HCT116 (cell line): ENCODE measurements at regions not wholly inside any gene's neighbourhood (a gene's known extent, or its start where the extent isn't known, plus 50 kb on each side); places are given as distances from the start of the nearest gene placed in this dataset.

Experiments
- ATAC-seq: fragments of 200-7000 bp; cut with Tn5 transposase; 2 replicates; pipeline ENCODE4 v1.9.1; 2020; ENCODE audit warnings: mild to moderate bottlenecking, moderate library complexity
- BruUV-seq: library from RNA; stranded (reverse); fragments of 400-500 nt; replicated peaks from 2 replicates; lab custom pipeline; 2021; lab: Mats Ljungman, UMichigan
- CTCF ChIA-PET: fragments of 300-600 bp; sonication (Branson Sonifier 250); formaldehyde crosslinking; loops from one replicate; lab custom pipeline; 2021; ENCODE audit warnings: antibody characterized with exemption; lab: Charles Lee
- POLR2A ChIA-PET: fragments of 300-600, 350-600 bp; sonication (Branson Sonifier 250); formaldehyde crosslinking; loops from one replicate; lab custom pipeline; 2021; ENCODE audit warnings: antibody characterized with exemption; lab: Charles Lee
- RAD21 ChIA-PET, 2 experiments: fragments of 300-600 bp; sonication (Branson Sonifier 250); formaldehyde crosslinking; loops; one replicate each; lab custom pipeline; 2023; ENCODE audit warnings: low total read pairs in 2 of 2; ENCODE audit not compliant: uncharacterized antibody in 2 of 2, unreplicated experiment in 2 of 2, low non-redundant PET in 1 of 2; lab: Charles Lee
- DNase-seq: peaks from one replicate; pipeline ENCODE4 v3.0.0-alpha.2; 2010; ENCODE audit warnings: low read depth, low spot score
- H2AFZ ChIP-seq: fragments of 200-600 bp; shearing (Covaris generic), sonication (generic); 2 replicates; pipeline ENCODE4 v1.6.1; 2017; ENCODE audit warnings: low read depth, mixed run types, mixed read lengths, antibody characterized with exemption, low read length; ENCODE audit not compliant: poor library complexity, severe bottlenecking
- H3K27ac ChIP-seq: 2 replicates; pipeline ENCODE4 v1.5.1; 2012; ENCODE audit warnings: low read depth, low read length
- H3K27me3 ChIP-seq: fragments of 200-600 bp; sonication (generic); 2 replicates; pipeline ENCODE4 v1.6.1; 2016; ENCODE audit warnings: mixed run types, low read length, mixed read lengths; ENCODE audit not compliant: insufficient read depth
- H3K36me3 ChIP-seq, 2 experiments: fragments of 200-500 bp in 1 of 2; fragments of 200-600 bp in 1 of 2; sonication (Bioruptor generic) in 1 of 2; sonication (generic) in 1 of 2; 2 replicates each; pipeline versions ENCODE4 v1.5.1 to v1.6.1; 2014 to 2016; ENCODE audit warnings: low read length in 2 of 2, inconsistent platforms in 1 of 2, mixed read lengths in 1 of 2, mixed run types in 1 of 2; ENCODE audit not compliant: insufficient read depth in 2 of 2, control insufficient read depth in 1 of 2
- H3K4me1 ChIP-seq, 2 experiments: fragments of 200-600 bp in 1 of 2; sonication (generic) in 1 of 2; 2 replicates each; pipeline versions ENCODE4 v1.5.1 to v1.6.1; 2012 to 2017; ENCODE audit warnings: low read length in 2 of 2, inconsistent platforms in 1 of 2, mild to moderate bottlenecking in 1 of 2, mixed read lengths in 1 of 2, mixed run types in 1 of 2, moderate library complexity in 1 of 2; ENCODE audit not compliant: insufficient read depth in 2 of 2, control insufficient read depth in 1 of 2
- H3K4me2 ChIP-seq: fragments of 200-600 bp; sonication (generic); 2 replicates; pipeline ENCODE4 v1.6.1; 2017; ENCODE audit warnings: mixed run types, low read length, mixed read lengths
- H3K4me3 ChIP-seq, 2 experiments: fragments of 200-600 bp in 1 of 2; sonication (generic) in 1 of 2; replicated peaks in 1 of 2; 2 replicates each; pipeline ENCODE4 v1.5.1; 2011 to 2016; ENCODE audit warnings: low read length in 2 of 2, control low read depth in 1 of 2, low read depth in 1 of 2, mild to moderate bottlenecking in 1 of 2, mixed read lengths in 1 of 2, mixed run types in 1 of 2
- H3K79me2 ChIP-seq: fragments of 200-600 bp; sonication (generic); 2 replicates; pipeline ENCODE4 v1.6.1; 2017; ENCODE audit warnings: mild to moderate bottlenecking, mixed run types, low read length, moderate library complexity, mixed read lengths; ENCODE audit not compliant: insufficient read depth
- H3K9ac ChIP-seq: fragments of 200-600 bp; sonication (generic); 2 replicates; pipeline ENCODE4 v1.6.1; 2016; ENCODE audit warnings: low read length, mixed read lengths
- H3K9me2 ChIP-seq: fragments of 200-600 bp; sonication (generic), shearing (Covaris generic); 2 replicates; pipeline ENCODE4 v1.6.1; 2017; ENCODE audit warnings: mixed run types, mild to moderate bottlenecking, moderate library complexity; ENCODE audit not compliant: insufficient read depth
- H3K9me3 ChIP-seq, 2 experiments: fragments of 200-500 bp in 1 of 2; fragments of 200-600 bp in 1 of 2; sonication (Bioruptor generic) in 1 of 2; sonication (generic) in 1 of 2; 2 replicates each; pipeline ENCODE4 v1.6.1; 2014 to 2017; ENCODE audit warnings: low read length in 2 of 2, mixed read lengths in 2 of 2, inconsistent platforms in 1 of 2, low read depth in 1 of 2, mild to moderate bottlenecking in 1 of 2, mixed run types in 1 of 2, moderate library complexity in 1 of 2; ENCODE audit not compliant: control insufficient read depth in 1 of 2, insufficient read depth in 1 of 2
- H4K20me1 ChIP-seq: fragments of 200-600 bp; sonication (generic), shearing (Covaris generic); 2 replicates; pipeline ENCODE4 v1.6.1; 2017; ENCODE audit warnings: mixed run types, mild to moderate bottlenecking, moderate library complexity; ENCODE audit not compliant: insufficient read depth
- ELF1 ChIP-seq: IDR thresholded peaks from 2 replicates; pipeline ENCODE4 v1.6.1; 2012; ENCODE audit warnings: low read depth, borderline replicate concordance
- EZH2 ChIP-seq: fragments of 200-600 bp; sonication (generic); IDR thresholded peaks from 2 replicates; pipeline ENCODE4 v1.6.1; 2017; ENCODE audit warnings: antibody characterized with exemption, mixed run types
- EZH2phosphoT487 ChIP-seq: fragments of 200-600 bp; IDR thresholded peaks from 2 replicates; pipeline ENCODE4 v1.6.1; 2018; ENCODE audit warnings: antibody characterized with exemption, borderline replicate concordance
- POLR2A ChIP-seq: IDR thresholded peaks from 2 replicates; pipeline ENCODE4 v1.7.0; 2011; ENCODE audit warnings: borderline replicate concordance; ENCODE audit not compliant: insufficient read depth, insufficient read length; ENCODE audit errors: extremely low read depth
- POLR2AphosphoS5 ChIP-seq: IDR thresholded peaks from 2 replicates; pipeline ENCODE4 v1.6.1; 2011; ENCODE audit warnings: mild to moderate bottlenecking, low read depth, low read length, moderate library complexity
- RAD21 ChIP-seq: IDR thresholded peaks from 2 replicates; pipeline ENCODE4 v1.6.1; 2012; ENCODE audit warnings: low read depth, mild to moderate bottlenecking
- ZFX ChIP-seq: fragments of 450-650 bp; IDR thresholded peaks from 2 replicates; pipeline ENCODE4 v1.6.1; 2017
- intact Hi-C: fragments of 100-400 bp; cut with micrococcal nuclease; formaldehyde crosslinking; loops from 2 replicates; pipeline ENCODE4 v1.10.0; 2022
- TF ChIP-seq, protein P1 (sequence below): IDR thresholded peaks from 2 replicates; pipeline ENCODE4 v1.6.1; 2011; ENCODE audit warnings: mild to moderate bottlenecking, low read length, moderate library complexity; ENCODE audit not compliant: insufficient replicate concordance; ENCODE audit errors: extremely low read depth
- TF ChIP-seq, protein P2 (sequence below): IDR thresholded peaks from 2 replicates; pipeline ENCODE4 v1.6.1; 2012

DNA sequence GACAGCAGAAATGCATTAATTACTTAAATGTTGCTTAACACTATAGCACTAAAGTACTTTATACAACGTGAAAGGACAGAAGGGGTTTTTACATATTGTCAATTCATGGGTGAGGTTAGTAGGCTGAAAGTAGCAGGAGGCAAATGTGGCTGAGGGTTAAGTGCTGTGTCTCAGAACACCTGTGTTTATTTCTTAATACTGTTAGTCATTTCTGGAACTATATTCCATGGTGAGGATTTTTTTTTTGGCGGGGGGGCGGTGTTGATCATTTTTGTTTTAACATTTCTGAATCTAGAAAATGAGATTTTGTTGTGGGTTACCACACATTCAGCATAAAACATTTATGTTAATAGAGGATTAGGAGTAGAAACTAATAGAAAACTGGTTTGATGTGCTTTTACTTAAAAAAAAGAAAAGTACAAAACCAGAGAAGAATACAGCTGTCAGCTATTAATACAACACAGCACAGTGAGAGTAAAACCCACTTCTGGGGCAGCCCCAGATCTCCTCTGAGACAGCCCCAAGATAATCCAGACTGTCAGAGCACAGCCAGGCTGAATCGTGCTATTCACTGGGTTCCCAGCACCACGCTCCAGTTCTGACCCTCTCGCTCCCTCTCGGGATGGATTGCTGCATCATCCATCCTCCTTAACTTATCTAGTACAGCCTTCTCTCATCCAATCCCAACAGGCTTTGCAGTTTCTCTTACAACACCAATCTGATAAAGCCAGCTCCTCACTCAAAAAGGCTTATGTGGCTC, 307.7 kb downstream of the TUSC7 start (continued):
- TF ChIP-seq, protein P1, sequence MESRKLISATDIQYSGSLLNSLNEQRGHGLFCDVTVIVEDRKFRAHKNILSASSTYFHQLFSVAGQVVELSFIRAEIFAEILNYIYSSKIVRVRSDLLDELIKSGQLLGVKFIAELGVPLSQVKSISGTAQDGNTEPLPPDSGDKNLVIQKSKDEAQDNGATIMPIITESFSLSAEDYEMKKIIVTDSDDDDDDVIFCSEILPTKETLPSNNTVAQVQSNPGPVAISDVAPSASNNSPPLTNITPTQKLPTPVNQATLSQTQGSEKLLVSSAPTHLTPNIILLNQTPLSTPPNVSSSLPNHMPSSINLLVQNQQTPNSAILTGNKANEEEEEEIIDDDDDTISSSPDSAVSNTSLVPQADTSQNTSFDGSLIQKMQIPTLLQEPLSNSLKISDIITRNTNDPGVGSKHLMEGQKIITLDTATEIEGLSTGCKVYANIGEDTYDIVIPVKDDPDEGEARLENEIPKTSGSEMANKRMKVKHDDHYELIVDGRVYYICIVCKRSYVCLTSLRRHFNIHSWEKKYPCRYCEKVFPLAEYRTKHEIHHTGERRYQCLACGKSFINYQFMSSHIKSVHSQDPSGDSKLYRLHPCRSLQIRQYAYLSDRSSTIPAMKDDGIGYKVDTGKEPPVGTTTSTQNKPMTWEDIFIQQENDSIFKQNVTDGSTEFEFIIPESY = no peak
- no peak for TF ChIP-seq POLR2A

DNA sequence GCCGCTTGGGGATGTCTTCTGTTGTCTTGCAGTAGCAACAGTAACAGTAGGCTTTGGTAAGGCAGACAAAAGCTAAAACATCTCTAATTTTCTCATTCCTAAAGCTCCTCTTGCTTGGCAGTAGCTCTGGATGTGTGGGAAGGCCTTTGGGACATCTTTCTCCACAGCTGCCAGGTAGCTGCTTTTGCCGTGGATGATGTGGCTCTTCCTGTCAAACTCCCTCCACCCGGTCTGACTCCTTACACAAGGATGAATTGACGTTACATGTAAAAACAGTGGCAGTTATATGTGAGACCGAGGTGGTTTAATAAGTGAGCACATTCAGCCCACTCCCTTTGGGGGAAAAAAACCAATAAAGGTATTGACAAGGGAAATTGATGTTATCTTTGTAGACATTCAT, 309.1 kb downstream of the TUSC7 start:
- Histone ChIP-seq H3K79me2 (no peaks in the 10 kb centered on the region), H3K27ac (no peak overlapping the region), H4K20me1 (no peaks in the 10 kb centered on the region), H3K4me1 (no peaks in the 10 kb centered on the region), H3K4me2 (no peak overlapping the region), H3K27me3 (peaks cover 8% of the 10 kb centered on the region; the same call in 1 of the 2 replicates), H3K9me3 (no peaks in the 10 kb centered on the region), H2AFZ (no peak overlapping the region), H3K9ac (no peak overlapping the region), H3K36me3 (no peaks in the 10 kb centered on the region), H3K9me2 (no peaks in the 10 kb centered on the region), H3K4me3 (no peak overlapping the region)
- BruUV-seq = no TSS peak
- ChIA-PET CTCF (interaction anchor here (1.6 kb wide), 1 partner anchor 507 kb away, joined by 3 read pairs; no protein-coding TSS in a partner anchor), POLR2A (no interaction called here), RAD21 (no interaction called here)
- ATAC-seq (no peak), DNase-seq (no peak)
- intact Hi-C loops = no loop called here
- TF ChIP-seq, protein P2, sequence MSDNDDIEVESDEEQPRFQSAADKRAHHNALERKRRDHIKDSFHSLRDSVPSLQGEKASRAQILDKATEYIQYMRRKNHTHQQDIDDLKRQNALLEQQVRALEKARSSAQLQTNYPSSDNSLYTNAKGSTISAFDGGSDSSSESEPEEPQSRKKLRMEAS = no peak
- no peak for TF ChIP-seq EZH2
- TF ChIP-seq ELF1 = no peak
- no peak for TF ChIP-seq ZFX
- no peak for TF ChIP-seq RAD21
- no peak for TF ChIP-seq EZH2phosphoT487
- no peak for TF ChIP-seq POLR2AphosphoS5
